Fibroblast of lung (primary cell): ENCODE measurements at regions not wholly inside any gene's neighbourhood (a gene's known extent, or its start where the extent isn't known, plus 50 kb on each side); places are given as distances from the start of the nearest gene placed in this dataset.

Experiments
- DNase-seq, 2 donors: peaks; one replicate each; pipeline versions ENCODE4 v3.0.0 to v3.0.0-alpha.2; 2010; ENCODE audit warnings: low read depth in 2 of 2
- H2AFZ ChIP-seq: 2 replicates; pipeline ENCODE4 v1.5.1; 2012; ENCODE audit warnings: low read length, control low read depth, inconsistent platforms
- H3K27ac ChIP-seq: 2 replicates; pipeline ENCODE4 v1.5.1; 2011; ENCODE audit warnings: low read length, control low read depth; ENCODE audit not compliant: insufficient read depth
- H3K27me3 ChIP-seq: 2 replicates; pipeline ENCODE4 v1.5.1; 2011; ENCODE audit warnings: mild to moderate bottlenecking, low read length; ENCODE audit not compliant: control insufficient read depth, insufficient read depth
- H3K36me3 ChIP-seq: 2 replicates; pipeline ENCODE4 v1.5.1; 2011; ENCODE audit warnings: low read length; ENCODE audit not compliant: control insufficient read depth, insufficient read depth
- H3K4me1 ChIP-seq: 2 replicates; pipeline ENCODE4 v1.5.1; 2011; ENCODE audit warnings: low read length; ENCODE audit not compliant: control insufficient read depth, insufficient read depth; ENCODE audit errors: extremely low read depth
- H3K4me2 ChIP-seq: 2 replicates; pipeline ENCODE4 v1.5.1; 2011; ENCODE audit warnings: low read length, control low read depth; ENCODE audit not compliant: insufficient read depth; ENCODE audit errors: extremely low read depth
- H3K4me3 ChIP-seq, 4 experiments: fragments of 200-600 bp in 1 of 4; sonication (generic) in 1 of 4; replicated peaks in 1 of 4; 2 replicates each; pipeline ENCODE4 v1.5.1; 2011 to 2016; ENCODE audit warnings: low read length in 4 of 4, low read depth in 3 of 4, mild to moderate bottlenecking in 3 of 4, control low read depth in 2 of 4, inconsistent platforms in 1 of 4, mixed read lengths in 1 of 4; ENCODE audit not compliant: insufficient read depth in 1 of 4; ENCODE audit errors: control extremely low read depth in 1 of 4
- H3K79me2 ChIP-seq: 2 replicates; pipeline ENCODE4 v1.5.1; 2012; ENCODE audit warnings: mild to moderate bottlenecking, low read length, inconsistent platforms; ENCODE audit not compliant: control insufficient read depth, insufficient read depth
- H3K9ac ChIP-seq: 2 replicates; pipeline ENCODE4 v1.5.1; 2011; ENCODE audit warnings: mild to moderate bottlenecking, low read length, control low read depth; ENCODE audit not compliant: insufficient read depth
- H3K9me3 ChIP-seq: 2 replicates; pipeline ENCODE4 v1.5.1; 2012; ENCODE audit warnings: low read depth, low read length; ENCODE audit not compliant: control insufficient read depth, insufficient read depth
- H4K20me1 ChIP-seq: 2 replicates; pipeline ENCODE4 v1.5.1; 2011; ENCODE audit warnings: low read length; ENCODE audit not compliant: control insufficient read depth, insufficient read depth; ENCODE audit errors: extremely low read depth
- EZH2 ChIP-seq: IDR thresholded peaks from 2 replicates; pipeline ENCODE4 v1.5.1; 2012; ENCODE audit warnings: low read length, control low read depth, mild to moderate bottlenecking; ENCODE audit errors: missing control alignments
- TF ChIP-seq, protein P1 (sequence below), 2 donors: IDR thresholded peaks in 1 of 2; conservative IDR thresholded peaks in 1 of 2; 1 replicate in 1 of 2; 2 replicates in 1 of 2; pipeline ENCODE4 v1.5.1; 2011 to 2012; ENCODE audit warnings: low read length in 2 of 2, control low read depth in 1 of 2, inconsistent platforms in 1 of 2, low read depth in 1 of 2, mild to moderate bottlenecking in 1 of 2

DNA sequence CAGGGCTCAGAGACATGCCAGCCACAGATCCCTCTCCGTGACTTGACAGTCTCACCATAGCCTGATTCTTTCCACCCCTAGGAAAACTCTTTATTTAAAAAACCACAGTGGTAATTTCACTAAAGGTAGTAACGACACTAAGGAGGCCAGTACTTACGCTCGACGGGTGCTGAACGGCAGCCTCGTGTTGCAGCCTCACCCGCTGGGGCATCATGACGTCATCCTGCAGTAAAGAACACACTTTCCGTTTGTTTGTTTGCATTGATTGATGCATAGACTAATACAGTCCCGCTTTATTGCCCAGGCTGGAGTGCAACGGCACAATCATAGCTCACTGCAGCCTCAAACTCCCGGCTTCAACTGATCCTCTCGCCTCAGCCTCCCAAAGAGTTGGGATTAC lies 65.1 kb upstream of the METRNL start:
- Histone ChIP-seq H3K36me3 (no peaks in the 10 kb centered on the region), H3K4me1 (peaks cover 12% of the 10 kb centered on the region), H3K27me3 (no peaks in the 10 kb centered on the region), H2AFZ (no peak overlapping the region), H3K9me3 (no peaks in the 10 kb centered on the region), H3K79me2 (no peaks in the 10 kb centered on the region), H3K4me2 (no peak overlapping the region), H3K9ac (no peak overlapping the region), H3K27ac (no peak overlapping the region), H3K4me3 (no peak overlapping the region), H4K20me1 (no peaks in the 10 kb centered on the region)
- DNase-seq: no peak
- no peak for TF ChIP-seq EZH2
- TF ChIP-seq, protein P1, sequence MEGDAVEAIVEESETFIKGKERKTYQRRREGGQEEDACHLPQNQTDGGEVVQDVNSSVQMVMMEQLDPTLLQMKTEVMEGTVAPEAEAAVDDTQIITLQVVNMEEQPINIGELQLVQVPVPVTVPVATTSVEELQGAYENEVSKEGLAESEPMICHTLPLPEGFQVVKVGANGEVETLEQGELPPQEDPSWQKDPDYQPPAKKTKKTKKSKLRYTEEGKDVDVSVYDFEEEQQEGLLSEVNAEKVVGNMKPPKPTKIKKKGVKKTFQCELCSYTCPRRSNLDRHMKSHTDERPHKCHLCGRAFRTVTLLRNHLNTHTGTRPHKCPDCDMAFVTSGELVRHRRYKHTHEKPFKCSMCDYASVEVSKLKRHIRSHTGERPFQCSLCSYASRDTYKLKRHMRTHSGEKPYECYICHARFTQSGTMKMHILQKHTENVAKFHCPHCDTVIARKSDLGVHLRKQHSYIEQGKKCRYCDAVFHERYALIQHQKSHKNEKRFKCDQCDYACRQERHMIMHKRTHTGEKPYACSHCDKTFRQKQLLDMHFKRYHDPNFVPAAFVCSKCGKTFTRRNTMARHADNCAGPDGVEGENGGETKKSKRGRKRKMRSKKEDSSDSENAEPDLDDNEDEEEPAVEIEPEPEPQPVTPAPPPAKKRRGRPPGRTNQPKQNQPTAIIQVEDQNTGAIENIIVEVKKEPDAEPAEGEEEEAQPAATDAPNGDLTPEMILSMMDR (conservative IDR thresholded peaks at IDR 0.05 in 1 of 2, IDR thresholded peaks at IDR 0.05 in 1 of 2; ENCODE audit: low read depth in 1 of 2, low read length in 2 of 2): no peak

DNA sequence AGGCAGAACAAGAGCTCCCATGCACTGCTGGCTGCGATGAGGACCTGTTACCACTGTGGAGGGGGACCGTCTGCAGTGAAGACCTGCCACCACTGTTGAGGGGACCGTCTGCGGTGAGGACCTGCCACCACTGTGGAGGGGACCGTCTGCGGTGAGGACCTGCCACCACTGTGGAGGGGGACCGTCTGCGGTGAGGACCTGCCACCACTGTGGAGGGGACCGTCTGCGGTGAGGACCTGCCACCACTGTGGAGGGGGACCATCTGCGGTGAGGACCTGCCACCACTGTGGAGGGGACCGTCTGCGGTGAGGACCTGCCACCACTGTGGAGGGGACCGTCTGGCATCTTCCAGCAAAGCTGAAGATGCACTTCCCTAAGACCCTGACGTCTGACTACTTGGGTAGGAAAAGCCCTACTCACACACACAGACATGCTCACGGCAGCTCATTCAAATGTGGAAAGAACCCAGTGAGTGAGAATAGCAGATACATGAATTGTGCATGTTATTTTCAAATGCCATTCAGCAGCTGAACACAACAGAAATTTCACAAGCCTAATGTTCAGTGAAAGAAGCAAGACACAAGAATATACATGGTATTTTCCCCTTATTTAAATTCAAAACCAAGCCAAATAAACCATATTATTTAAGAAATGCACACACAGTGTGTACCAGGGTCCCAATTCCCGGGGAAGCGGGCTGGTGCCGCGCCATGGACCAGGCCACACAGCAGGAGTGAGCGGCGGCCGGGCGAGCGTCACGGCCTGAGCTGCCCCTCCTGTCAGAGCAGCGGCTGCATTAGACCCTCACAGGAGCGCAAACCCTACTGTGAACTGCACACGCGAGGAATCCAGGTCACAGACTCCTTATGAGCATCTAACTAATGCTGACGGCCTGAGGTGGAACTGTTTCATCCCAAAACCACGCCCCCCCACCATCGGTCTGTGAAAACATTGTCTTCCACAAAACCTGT lies 64.2 kb upstream of the METRNL start:
- H3K4me1 ChIP-seq: peaks cover 10% of the 10 kb centered on the region
- H3K27ac ChIP-seq: no peak overlapping the region
- H3K27me3 ChIP-seq: no peaks in the 10 kb centered on the region
- no peaks in the 10 kb centered on the region for H3K36me3 ChIP-seq
- H3K9me3 ChIP-seq: no peaks in the 10 kb centered on the region
- no peak for TF ChIP-seq EZH2
- TF ChIP-seq, protein P1 (conservative IDR thresholded peaks at IDR 0.05 in 1 of 2, IDR thresholded peaks at IDR 0.05 in 1 of 2; ENCODE audit: low read depth in 1 of 2, low read length in 2 of 2): no peak
- no peak overlapping the region for H3K9ac ChIP-seq
- no peak for DNase-seq
- no peak overlapping the region for H2AFZ ChIP-seq
- no peaks in the 10 kb centered on the region for H3K79me2 ChIP-seq
- H4K20me1 ChIP-seq: no peaks in the 10 kb centered on the region
- no peak overlapping the region for H3K4me2 ChIP-seq
- H3K4me3 ChIP-seq: no peak overlapping the region

DNA sequence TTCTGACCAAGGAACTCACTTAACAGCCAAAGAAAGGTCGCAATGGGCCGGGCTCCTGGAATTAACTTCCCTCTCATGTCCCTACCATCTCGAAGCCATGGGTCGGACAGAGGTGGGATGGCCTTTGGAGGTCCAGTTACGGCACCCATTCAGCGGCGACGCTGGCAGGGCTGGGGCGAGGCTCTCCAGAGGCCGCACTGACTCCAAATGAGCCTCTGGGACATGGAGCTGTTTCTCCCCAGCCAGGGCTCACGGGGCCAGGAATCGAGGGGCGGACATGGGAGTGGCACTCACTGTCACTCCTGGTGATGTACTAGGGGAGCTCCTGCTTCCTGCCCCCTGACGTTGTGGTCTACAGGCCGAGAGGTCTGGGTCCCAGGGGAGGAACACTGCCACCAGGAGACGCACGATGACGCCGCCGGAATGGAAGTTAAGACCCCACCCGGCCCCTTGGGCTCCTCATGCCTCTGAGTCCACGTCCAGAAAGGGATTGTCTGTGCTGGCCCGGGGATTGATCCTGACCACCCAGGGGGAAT lies 60.7 kb upstream of the METRNL start:
- H3K27ac ChIP-seq: no peak overlapping the region
- H3K9ac ChIP-seq: no peak overlapping the region
- no peaks in the 10 kb centered on the region for H3K79me2 ChIP-seq
- H3K4me1 ChIP-seq: no peaks in the 10 kb centered on the region
- no peak overlapping the region for H3K4me2 ChIP-seq
- no peaks in the 10 kb centered on the region for H4K20me1 ChIP-seq
- TF ChIP-seq EZH2: no peak
- TF ChIP-seq, protein P1 (conservative IDR thresholded peaks at IDR 0.05 in 1 of 2, IDR thresholded peaks at IDR 0.05 in 1 of 2; ENCODE audit: low read depth in 1 of 2, low read length in 2 of 2): no peak
- H3K4me3 ChIP-seq: no peak overlapping the region
- DNase-seq: no peak
- H3K27me3 ChIP-seq: no peaks in the 10 kb centered on the region
- H2AFZ ChIP-seq: no peak overlapping the region
- H3K36me3 ChIP-seq: no peaks in the 10 kb centered on the region
- H3K9me3 ChIP-seq: no peaks in the 10 kb centered on the region
